ENCODE measurements at regions not wholly inside any gene's neighbourhood (a gene's known extent, or its start where the extent isn't known, plus 50 kb on each side); places are given as distances from the start of the nearest gene placed in this dataset.

GRCh38 chr10:43712821-43713584 is 64.3 kb upstream of the ZNF32 start:
- Histone ChIP-seq H3K9me1 (ENCODE audit: control insufficient read depth, extremely low read depth, insufficient read depth, low read length) (no peaks in the 10 kb centered on the region), H4K20me1 (ENCODE audit: control insufficient read depth, extremely low read depth, insufficient read depth, low read length) (no peaks in the 10 kb centered on the region), H3K9me3 (ENCODE audit: control insufficient read depth, low read depth, low read length) (no peaks in the 10 kb centered on the region), H3K9ac (ENCODE audit: control insufficient read depth, extremely low read depth, insufficient read depth, low read length) (no peak overlapping the region), H3K4me3 (ENCODE audit: control insufficient read depth in 2 of 3, extremely low read depth in 1 of 3, insufficient read depth in 2 of 3, low read depth in 1 of 3, low read length in 3 of 3) (no peak overlapping the region), H3K27ac (ENCODE audit: control insufficient read depth, insufficient read depth, low read length) (no peak overlapping the region), H3K4me2 (ENCODE audit: control insufficient read depth, extremely low read depth, insufficient read depth, low read depth, low read length) (no peak overlapping the region), H2AFZ (ENCODE audit: control insufficient read depth, low read length) (no peak overlapping the region), H3K36me3 (ENCODE audit: control insufficient read depth in 2 of 2, extremely low read depth in 1 of 2, insufficient read depth in 2 of 2, low read length in 2 of 2) (no peaks in the 10 kb centered on the region), H3K79me2 (ENCODE audit: control insufficient read depth, insufficient read depth, low read length) (no peaks in the 10 kb centered on the region), H3K4me1 (ENCODE audit: control insufficient read depth, extremely low read depth, insufficient read depth, low read length) (no peaks in the 10 kb centered on the region), H3K27me3 (ENCODE audit: control insufficient read depth, extremely low read depth, insufficient read depth, low read length) (no peaks in the 10 kb centered on the region)
- DNase-seq (ENCODE audit: low read depth, low spot score) (no peak), FAIRE-seq (no peak)
- dilution Hi-C loops (cut with MboI; ENCODE audit: extremely low pct_ligation_motif_present, low sequenced_read_pairs) = no loop called here
- no peak for TF ChIP-seq CTCF (optimal IDR thresholded peaks at IDR 0.05 in 1 of 3, IDR thresholded peaks at IDR 0.05 in 1 of 3, conservative IDR thresholded peaks at IDR 0.05 in 1 of 3; ENCODE audit: extremely low read depth in 1 of 3, insufficient read depth in 2 of 3, low read length in 3 of 3)
- TF ChIP-seq EZH2 (IDR thresholded peaks at IDR 0.05; ENCODE audit: low read length) = no peak

- TF ChIP-seq EZH2 (IDR thresholded peaks at IDR 0.05; ENCODE audit: low read length) (no peak), CTCF (optimal IDR thresholded peaks at IDR 0.05 in 1 of 3, IDR thresholded peaks at IDR 0.05 in 1 of 3, conservative IDR thresholded peaks at IDR 0.05 in 1 of 3; ENCODE audit: extremely low read depth in 1 of 3, insufficient read depth in 2 of 3, low read length in 3 of 3) (no peak)
- FAIRE-seq (no peak), DNase-seq (ENCODE audit: low read depth, low spot score) (no peak)
- H3K27me3 ChIP-seq (ENCODE audit: control insufficient read depth, extremely low read depth, insufficient read depth, low read length) = no peaks in the 10 kb centered on the region
- no peak overlapping the region for H3K27ac ChIP-seq (ENCODE audit: control insufficient read depth, insufficient read depth, low read length)
- no peak overlapping the region for H3K4me2 ChIP-seq (ENCODE audit: control insufficient read depth, extremely low read depth, insufficient read depth, low read depth, low read length)
- no peaks in the 10 kb centered on the region for H3K9me1 ChIP-seq (ENCODE audit: control insufficient read depth, extremely low read depth, insufficient read depth, low read length)
- H4K20me1 ChIP-seq (ENCODE audit: control insufficient read depth, extremely low read depth, insufficient read depth, low read length) = no peaks in the 10 kb centered on the region
- H3K9me3 ChIP-seq (ENCODE audit: control insufficient read depth, low read depth, low read length) = no peaks in the 10 kb centered on the region
- no peak overlapping the region for H2AFZ ChIP-seq (ENCODE audit: control insufficient read depth, low read length)
- dilution Hi-C loops (cut with MboI; ENCODE audit: extremely low pct_ligation_motif_present, low sequenced_read_pairs) = no loop called here
- H3K4me1 ChIP-seq (ENCODE audit: control insufficient read depth, extremely low read depth, insufficient read depth, low read length) = no peaks in the 10 kb centered on the region
- H3K4me3 ChIP-seq (ENCODE audit: control insufficient read depth in 2 of 3, extremely low read depth in 1 of 3, insufficient read depth in 2 of 3, low read depth in 1 of 3, low read length in 3 of 3) = no peak overlapping the region
- H3K79me2 ChIP-seq (ENCODE audit: control insufficient read depth, insufficient read depth, low read length) = no peaks in the 10 kb centered on the region
- H3K9ac ChIP-seq (ENCODE audit: control insufficient read depth, extremely low read depth, insufficient read depth, low read length) = no peak overlapping the region
- no peaks in the 10 kb centered on the region for H3K36me3 ChIP-seq (ENCODE audit: control insufficient read depth in 2 of 2, extremely low read depth in 1 of 2, insufficient read depth in 2 of 2, low read length in 2 of 2)
Observed at GRCh38 chr10:43710772-43711471, 62.2 kb upstream of the ZNF32 start.
